ENCODE measurements at regions not wholly inside any gene's neighbourhood (a gene's known extent, or its start where the extent isn't known, plus 50 kb on each side); places are given as distances from the start of the nearest gene placed in this dataset.

- TF ChIP-seq CTCF (IDR thresholded peaks at IDR 0.05) (no peak), POLR2A (IDR thresholded peaks at IDR 0.05) (no peak)
These were observed 280.1 kb upstream of the C1orf174 start for GRCh38 chr1:4179914-4180735.
